Lower leg skin (tissue), 3 donors: ENCODE measurements at regions not wholly inside any gene's neighbourhood (a gene's known extent, or its start where the extent isn't known, plus 50 kb on each side); places are given as distances from the start of the nearest gene placed in this dataset.

Source experiments
- POLR2A ChIP-seq, 2 donors: fragments of 450-650 bp; IDR thresholded peaks; one replicate each; pipeline ENCODE4 v1.6.1; 2016 to 2017; ENCODE audit warnings: antibody characterized with exemption in 2 of 2, mild to moderate bottlenecking in 1 of 2, moderate library complexity in 1 of 2
- TF ChIP-seq, protein P1 (sequence below), 3 donors: fragments of 450-650 bp; IDR thresholded peaks; one replicate each; pipeline ENCODE4 v1.5.1; 2016; ENCODE audit warnings: antibody characterized with exemption in 3 of 3, mild to moderate bottlenecking in 3 of 3, moderate library complexity in 2 of 3

DNA sequence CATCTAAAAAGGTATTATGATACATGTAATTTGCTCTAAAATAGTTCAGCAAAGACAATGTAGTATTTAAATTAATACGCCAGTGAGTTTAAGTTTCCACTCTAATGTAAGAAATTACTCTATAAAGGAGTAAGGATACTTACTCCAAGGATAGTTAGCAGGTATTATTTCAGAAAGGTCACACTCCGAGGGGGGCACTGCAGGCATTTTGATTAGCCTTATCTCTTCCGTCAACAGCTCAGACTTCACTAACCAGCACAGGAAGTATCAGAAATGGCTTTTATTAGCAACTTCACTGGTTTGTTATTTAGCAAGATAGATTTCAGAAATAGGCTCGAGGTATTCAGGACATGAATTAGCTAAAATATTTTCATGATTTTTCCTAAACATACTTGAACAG is 127.0 kb downstream of the COX18 start:
- TF ChIP-seq POLR2A (IDR thresholded peaks at IDR 0.05): no peak
- TF ChIP-seq, protein P1, sequence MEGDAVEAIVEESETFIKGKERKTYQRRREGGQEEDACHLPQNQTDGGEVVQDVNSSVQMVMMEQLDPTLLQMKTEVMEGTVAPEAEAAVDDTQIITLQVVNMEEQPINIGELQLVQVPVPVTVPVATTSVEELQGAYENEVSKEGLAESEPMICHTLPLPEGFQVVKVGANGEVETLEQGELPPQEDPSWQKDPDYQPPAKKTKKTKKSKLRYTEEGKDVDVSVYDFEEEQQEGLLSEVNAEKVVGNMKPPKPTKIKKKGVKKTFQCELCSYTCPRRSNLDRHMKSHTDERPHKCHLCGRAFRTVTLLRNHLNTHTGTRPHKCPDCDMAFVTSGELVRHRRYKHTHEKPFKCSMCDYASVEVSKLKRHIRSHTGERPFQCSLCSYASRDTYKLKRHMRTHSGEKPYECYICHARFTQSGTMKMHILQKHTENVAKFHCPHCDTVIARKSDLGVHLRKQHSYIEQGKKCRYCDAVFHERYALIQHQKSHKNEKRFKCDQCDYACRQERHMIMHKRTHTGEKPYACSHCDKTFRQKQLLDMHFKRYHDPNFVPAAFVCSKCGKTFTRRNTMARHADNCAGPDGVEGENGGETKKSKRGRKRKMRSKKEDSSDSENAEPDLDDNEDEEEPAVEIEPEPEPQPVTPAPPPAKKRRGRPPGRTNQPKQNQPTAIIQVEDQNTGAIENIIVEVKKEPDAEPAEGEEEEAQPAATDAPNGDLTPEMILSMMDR (IDR thresholded peaks at IDR 0.05): no peak
